Cardiac muscle cell (in vitro differentiated cells and primary cell): ENCODE measurements at regions not wholly inside any gene's neighbourhood (a gene's known extent, or its start where the extent isn't known, plus 50 kb on each side); places are given as distances from the start of the nearest gene placed in this dataset.

Experiments
- DNase-seq, 2 donors: peaks; one replicate each; pipeline versions ENCODE4 v3.0.0 to v3.0.0-alpha.2; 2010 to 2017; ENCODE audit warnings: low read depth in 1 of 2, low spot score in 1 of 2
- H3K27ac ChIP-seq: fragments of 200-600 bp; sonication (generic); 2 replicates; pipeline ENCODE4 v1.5.1; 2016
- H3K27me3 ChIP-seq: fragments of 200-600 bp; sonication (generic); 2 replicates; pipeline ENCODE4 v1.6.0; 2016; ENCODE audit warnings: control low read depth
- H3K36me3 ChIP-seq: fragments of 200-600 bp; sonication (generic); 2 replicates; pipeline ENCODE4 v1.5.1; 2016; ENCODE audit warnings: control low read depth
- H3K4me1 ChIP-seq: fragments of 200-600 bp; sonication (generic); 2 replicates; pipeline ENCODE4 v1.8.1; 2017; ENCODE audit warnings: low read depth, mild to moderate bottlenecking, mixed run types
- H3K4me3 ChIP-seq: fragments of 200-600 bp; sonication (generic); 2 replicates; pipeline ENCODE4 v1.5.1; 2016; ENCODE audit warnings: mild to moderate bottlenecking
- H3K9me3 ChIP-seq: fragments of 200-600 bp; sonication (generic); 2 replicates; pipeline ENCODE4 v1.5.1; 2017; ENCODE audit warnings: low read depth, mild to moderate bottlenecking, control low read depth
- CTCF ChIP-seq: IDR thresholded peaks from 2 replicates; pipeline ENCODE4 v1.5.1; 2012; ENCODE audit warnings: low read depth, mild to moderate bottlenecking, low read length

GRCh38 chr18:23342506-23342905 lies 110.6 kb upstream of the RIOK3 start:
- H3K27ac ChIP-seq: no peak overlapping the region
- no peak overlapping the region for H3K4me3 ChIP-seq
- no peaks in the 10 kb centered on the region for H3K4me1 ChIP-seq
- H3K27me3 ChIP-seq: no peaks in the 10 kb centered on the region
- no peaks in the 10 kb centered on the region for H3K9me3 ChIP-seq
- no peaks in the 10 kb centered on the region for H3K36me3 ChIP-seq
- DNase-seq: no peak
- TF ChIP-seq CTCF: no peak

- Histone ChIP-seq H3K27ac (no peak overlapping the region), H3K36me3 (no peaks in the 10 kb centered on the region), H3K27me3 (no peaks in the 10 kb centered on the region), H3K4me3 (no peak overlapping the region), H3K4me1 (no peaks in the 10 kb centered on the region), H3K9me3 (no peaks in the 10 kb centered on the region)
- TF ChIP-seq CTCF: no peak
- no peak for DNase-seq
These were observed 102.9 kb upstream of the RIOK3 start for GRCh38 chr18:23350188-23350587.

GRCh38 chr18:23351521-23351920 lies 101.6 kb upstream of the RIOK3 start:
- H3K4me1 ChIP-seq: no peaks in the 10 kb centered on the region
- TF ChIP-seq CTCF: no peak

GRCh38 chr18:23352042-23352441 lies 101.0 kb upstream of the RIOK3 start:
- TF ChIP-seq CTCF: no peak

More at GRCh38 chr18:23351521-23351920, 101.6 kb upstream of the RIOK3 start:
- no peak overlapping the region for H3K27ac ChIP-seq
- H3K9me3 ChIP-seq: no peaks in the 10 kb centered on the region
- H3K4me3 ChIP-seq: no peak overlapping the region
- no peaks in the 10 kb centered on the region for H3K36me3 ChIP-seq
- H3K27me3 ChIP-seq: no peaks in the 10 kb centered on the region
- no peak for DNase-seq

GRCh38 chr18:23353459-23353858 lies 99.6 kb upstream of the RIOK3 start:
- Histone ChIP-seq H3K4me3 (no peak overlapping the region), H3K27me3 (no peaks in the 10 kb centered on the region), H3K27ac (no peak overlapping the region), H3K4me1 (peaks cover 4% of the 10 kb centered on the region), H3K36me3 (no peaks in the 10 kb centered on the region), H3K9me3 (no peaks in the 10 kb centered on the region)
- no peak for TF ChIP-seq CTCF
- no peak for DNase-seq

More at GRCh38 chr18:23352042-23352441, 101.0 kb upstream of the RIOK3 start:
- no peaks in the 10 kb centered on the region for H3K36me3 ChIP-seq
- no peaks in the 10 kb centered on the region for H3K27me3 ChIP-seq
- no peak overlapping the region for H3K4me3 ChIP-seq
- no peak overlapping the region for H3K27ac ChIP-seq
- DNase-seq: no peak
- no peaks in the 10 kb centered on the region for H3K9me3 ChIP-seq
- H3K4me1 ChIP-seq: no peaks in the 10 kb centered on the region

- Histone ChIP-seq H3K4me1 (peaks cover 7% of the 10 kb centered on the region), H3K27me3 (no peaks in the 10 kb centered on the region), H3K9me3 (no peaks in the 10 kb centered on the region), H3K27ac (no peak overlapping the region), H3K4me3 (no peak overlapping the region), H3K36me3 (no peaks in the 10 kb centered on the region)
- peak in 1 of 2 donors; percentile 53 for DNase-seq
- no peak for TF ChIP-seq CTCF
These were observed 98.5 kb upstream of the RIOK3 start for GRCh38 chr18:23354625-23355024.
